GM18520 (cell line): ENCODE measurements at regions not wholly inside any gene's neighbourhood (a gene's known extent, or its start where the extent isn't known, plus 50 kb on each side); places are given as distances from the start of the nearest gene placed in this dataset.

ENCODE experiments used
- ATAC-seq: cut with Tn5 transposase; IDR thresholded peaks from one replicate; pipeline ENCODE4 v1.9.1; 2021; ENCODE audit not compliant: unreplicated experiment

DNA sequence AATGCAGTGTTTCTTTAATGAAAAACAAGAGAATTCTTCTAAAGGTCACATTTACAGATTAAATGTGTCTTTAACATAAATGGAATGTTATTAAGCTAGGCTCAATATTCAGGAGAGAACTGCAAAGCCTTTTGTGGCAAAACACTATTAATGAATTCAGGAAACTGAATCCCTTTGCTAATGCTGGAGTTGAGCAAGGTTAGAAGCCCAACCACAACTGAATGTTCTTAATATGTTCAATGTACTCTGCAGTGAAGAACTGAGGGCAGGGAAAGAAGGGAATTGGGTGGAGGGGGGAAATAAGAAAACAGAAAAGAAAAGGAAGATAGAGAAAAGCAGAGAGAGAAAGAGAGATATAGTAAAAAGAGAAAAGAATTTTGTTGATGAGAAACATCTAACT is 276.7 kb upstream of the TMEM161B start:
- ATAC-seq: no peak

GRCh38 chr5:88544671-88545070 is 276.0 kb upstream of the TMEM161B start:
- ATAC-seq: no peak

DNA sequence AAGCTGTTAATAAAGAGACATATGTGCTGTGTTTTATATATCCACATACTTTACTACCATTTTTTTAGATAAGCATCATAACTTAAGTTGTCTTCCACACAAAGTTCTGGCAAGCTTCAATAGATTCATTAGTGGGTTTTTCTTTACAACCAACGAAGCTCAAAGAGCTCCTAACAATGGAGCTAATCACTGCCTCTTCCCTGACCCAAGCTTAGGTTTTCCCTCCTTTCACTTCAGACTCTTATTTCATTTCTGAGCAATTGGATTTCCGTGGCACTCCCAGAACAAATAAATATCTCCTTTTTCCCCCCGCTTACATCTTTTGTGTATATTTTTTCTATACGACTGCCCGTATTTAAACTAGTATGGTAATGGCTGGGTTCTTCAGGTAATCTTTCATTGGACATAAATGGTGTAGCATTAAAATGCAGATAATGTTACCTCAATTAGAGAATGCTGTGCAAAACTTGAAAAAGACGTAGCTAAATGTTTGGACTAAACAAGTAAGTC is 275.5 kb upstream of the TMEM161B start:
- no peak for ATAC-seq

- ATAC-seq: no peak
Measured at GRCh38 chr5:88542786-88543185, 274.1 kb upstream of the TMEM161B start.

DNA sequence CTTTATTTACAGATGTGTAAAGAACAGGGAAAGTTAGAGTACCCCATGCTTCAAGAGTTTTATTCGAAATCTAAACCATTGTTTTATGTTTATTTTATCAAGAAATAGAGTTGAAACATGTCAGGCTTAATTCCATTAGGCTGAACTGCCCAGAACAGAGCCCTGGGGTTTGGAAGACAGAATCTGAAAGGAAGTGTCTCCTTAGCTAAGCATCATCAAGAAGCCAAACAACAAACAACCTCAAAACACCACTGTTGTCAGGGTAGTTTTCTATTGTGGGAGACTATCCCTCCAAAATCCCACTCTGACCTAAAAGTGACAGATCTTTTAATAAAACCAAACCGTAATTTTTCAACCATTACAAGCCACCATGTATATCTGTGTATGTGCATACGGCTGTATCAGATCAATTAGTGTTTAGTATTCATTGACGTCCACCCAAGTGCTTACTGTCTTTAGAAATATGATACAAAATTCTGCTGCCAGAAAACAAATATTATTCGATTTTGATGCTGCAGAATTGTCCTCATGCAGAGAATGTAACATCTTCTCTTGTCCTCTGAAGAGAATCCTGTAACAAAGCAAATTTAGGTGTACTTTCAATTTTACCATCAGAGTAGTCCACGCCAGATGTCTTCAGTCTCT is 271.9 kb upstream of the TMEM161B start:
- no peak for ATAC-seq

DNA sequence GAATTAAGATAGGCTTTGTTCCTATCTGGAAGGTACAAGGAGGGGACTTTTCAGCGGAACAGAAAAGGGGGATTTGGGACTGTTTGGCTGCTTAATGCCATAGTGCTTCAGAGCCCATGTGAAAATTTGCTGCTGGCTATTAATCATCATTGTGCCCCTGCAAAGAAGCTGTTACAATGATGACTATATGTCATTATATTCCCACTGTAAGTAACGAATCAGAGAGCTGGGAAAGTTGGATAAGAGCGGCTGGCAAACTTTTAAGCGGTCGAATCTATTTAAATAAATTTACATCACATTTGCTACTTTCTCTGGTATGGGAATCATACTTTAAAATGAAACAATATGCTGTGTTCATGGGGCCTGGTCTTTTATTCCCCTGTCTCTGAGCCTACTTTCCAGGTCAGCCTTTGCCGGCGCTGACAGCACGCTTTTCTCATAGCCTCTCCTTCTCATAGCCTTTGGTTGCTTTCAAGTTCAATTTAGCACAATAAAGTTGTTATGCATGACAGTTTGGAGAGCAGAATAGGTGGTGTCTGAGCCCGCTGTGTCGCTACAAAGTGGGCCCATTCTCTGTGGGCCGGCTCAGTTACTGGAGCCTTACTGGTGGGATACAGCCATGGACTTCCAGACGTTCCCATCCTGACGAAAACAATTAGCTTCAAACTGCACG is 271.2 kb upstream of the TMEM161B start:
- no peak for ATAC-seq

DNA sequence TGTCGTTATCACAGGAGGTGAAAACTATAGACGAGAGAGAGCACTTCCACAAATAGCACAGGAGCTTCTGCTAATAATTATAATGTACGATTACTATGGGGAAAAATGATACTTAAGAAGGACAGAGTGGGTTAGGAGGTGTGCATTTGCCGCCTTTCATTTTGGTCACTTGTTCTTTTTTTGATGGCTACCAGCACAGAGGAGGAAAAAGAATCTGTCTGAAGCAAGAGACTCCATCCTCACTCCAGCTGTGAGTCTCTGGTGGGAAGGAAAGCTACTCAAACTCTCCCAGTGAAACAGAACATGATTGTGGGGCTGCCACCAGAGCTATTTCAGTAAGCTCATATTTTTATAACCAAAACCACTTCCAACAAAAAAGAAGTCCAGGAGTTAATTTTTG is 270.4 kb upstream of the TMEM161B start:
- ATAC-seq: no peak

- no peak for ATAC-seq
Measured at GRCh38 chr5:88536146-88536545, 267.5 kb upstream of the TMEM161B start.

DNA sequence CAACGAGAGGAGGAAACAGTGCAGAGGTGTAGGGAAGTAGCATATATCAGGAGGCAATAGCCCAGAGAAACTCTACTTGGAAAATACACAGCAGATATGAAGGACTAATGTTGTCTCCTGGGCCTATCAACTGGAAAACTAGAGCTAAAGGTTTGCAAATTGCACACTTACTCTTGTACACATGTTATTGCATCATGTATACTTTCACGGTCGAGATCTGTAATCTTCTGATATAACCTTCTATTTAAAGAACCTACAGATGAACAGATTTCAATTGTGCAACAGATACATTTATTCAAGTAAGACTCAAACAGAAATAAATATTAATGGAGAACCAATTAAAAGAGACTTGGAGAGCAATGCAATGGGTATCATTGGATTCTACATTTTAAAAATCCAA is 256.3 kb upstream of the TMEM161B start:
- no peak for ATAC-seq

- ATAC-seq: no peak
Measured at GRCh38 chr5:88519066-88519465, 250.4 kb upstream of the TMEM161B start.

- ATAC-seq: no peak
Measured at GRCh38 chr5:88518131-88519016, 249.7 kb upstream of the TMEM161B start.

DNA sequence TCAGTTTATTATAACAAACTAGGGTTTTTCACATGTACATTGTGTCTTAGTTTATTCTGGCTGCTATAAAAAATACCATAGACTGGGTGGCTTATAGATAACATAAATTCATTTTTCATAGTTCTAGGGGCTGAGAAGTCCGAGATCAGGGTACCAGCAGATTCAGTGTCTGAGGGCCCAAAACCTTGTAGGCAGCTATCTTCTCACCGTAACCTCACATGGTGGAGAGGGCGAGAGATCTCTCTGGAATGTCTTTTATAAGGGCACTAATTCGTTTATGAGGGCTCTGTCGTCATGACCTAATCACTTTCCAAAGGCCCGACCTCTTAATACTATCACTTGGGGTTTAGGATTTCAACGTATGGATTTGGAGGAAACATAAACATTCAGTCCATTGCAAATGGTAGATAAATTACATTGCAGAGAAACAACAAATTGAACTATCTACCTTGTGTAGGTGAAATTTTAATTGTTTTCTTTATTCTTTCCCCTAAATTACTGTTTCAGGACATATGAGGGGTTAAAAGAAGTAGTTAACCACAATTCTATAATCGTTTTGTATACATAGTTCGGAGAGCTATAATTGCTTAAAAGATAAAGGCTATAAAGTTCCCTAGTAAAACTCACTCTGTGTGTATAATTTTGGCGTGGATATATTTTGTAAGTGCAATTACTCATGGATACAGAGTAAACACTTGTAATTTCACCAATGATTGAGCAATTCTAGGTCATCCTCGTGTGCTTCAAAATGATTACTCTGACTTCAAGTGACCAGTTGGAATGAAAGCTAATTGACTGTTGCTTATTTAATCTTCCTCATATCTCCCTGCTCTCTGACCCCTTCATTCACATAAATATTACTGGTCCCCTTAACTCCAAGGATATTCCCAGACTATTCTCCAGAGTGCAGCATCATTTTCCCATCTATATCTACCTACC is 247.5 kb upstream of the TMEM161B start:
- ATAC-seq: no peak

DNA sequence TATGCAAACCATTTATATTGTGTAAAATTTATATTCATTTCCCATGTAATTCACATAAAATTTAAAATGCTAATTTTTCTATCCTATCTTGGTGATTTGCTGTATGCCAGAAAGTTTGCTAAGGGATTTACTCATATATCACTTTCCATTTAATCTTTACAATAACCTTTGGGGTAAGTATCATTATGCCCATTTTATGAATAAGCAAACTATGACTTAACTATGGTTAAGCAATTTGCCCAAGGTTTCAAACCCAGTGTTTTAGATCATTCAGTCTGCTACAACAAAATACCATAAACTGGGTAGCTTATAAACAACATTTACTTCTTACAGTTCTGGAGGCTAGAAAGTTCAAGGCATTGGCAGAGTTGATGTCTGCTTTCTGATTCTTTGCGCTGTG is 246.4 kb upstream of the TMEM161B start:
- ATAC-seq: no peak

GRCh38 chr5:88509403-88509802 is 240.8 kb upstream of the TMEM161B start:
- no peak for ATAC-seq

- no peak for ATAC-seq
Measured at GRCh38 chr5:88507261-88507660, 238.6 kb upstream of the TMEM161B start.

DNA sequence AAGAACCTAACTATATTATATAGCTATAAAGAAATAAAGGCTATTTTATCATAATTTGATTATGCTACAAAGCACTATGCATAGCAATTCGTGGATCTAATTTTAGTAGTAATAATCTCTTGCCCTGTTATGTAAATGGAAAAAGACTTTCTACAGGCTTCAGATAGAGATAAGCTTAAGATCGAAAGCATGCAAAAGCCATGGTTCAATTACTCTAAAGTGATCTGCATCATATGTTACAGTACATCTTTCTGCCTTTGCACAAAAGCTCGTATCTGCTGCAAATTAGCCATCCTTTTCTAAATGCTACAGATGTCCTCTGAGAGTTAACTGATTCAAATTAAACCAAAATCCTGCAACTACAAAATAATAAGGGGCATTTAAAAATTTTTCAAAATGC is 234.8 kb upstream of the TMEM161B start:
- ATAC-seq: no peak

GRCh38 chr5:88503041-88503345 is 234.3 kb upstream of the TMEM161B start:
- ATAC-seq: no peak

DNA sequence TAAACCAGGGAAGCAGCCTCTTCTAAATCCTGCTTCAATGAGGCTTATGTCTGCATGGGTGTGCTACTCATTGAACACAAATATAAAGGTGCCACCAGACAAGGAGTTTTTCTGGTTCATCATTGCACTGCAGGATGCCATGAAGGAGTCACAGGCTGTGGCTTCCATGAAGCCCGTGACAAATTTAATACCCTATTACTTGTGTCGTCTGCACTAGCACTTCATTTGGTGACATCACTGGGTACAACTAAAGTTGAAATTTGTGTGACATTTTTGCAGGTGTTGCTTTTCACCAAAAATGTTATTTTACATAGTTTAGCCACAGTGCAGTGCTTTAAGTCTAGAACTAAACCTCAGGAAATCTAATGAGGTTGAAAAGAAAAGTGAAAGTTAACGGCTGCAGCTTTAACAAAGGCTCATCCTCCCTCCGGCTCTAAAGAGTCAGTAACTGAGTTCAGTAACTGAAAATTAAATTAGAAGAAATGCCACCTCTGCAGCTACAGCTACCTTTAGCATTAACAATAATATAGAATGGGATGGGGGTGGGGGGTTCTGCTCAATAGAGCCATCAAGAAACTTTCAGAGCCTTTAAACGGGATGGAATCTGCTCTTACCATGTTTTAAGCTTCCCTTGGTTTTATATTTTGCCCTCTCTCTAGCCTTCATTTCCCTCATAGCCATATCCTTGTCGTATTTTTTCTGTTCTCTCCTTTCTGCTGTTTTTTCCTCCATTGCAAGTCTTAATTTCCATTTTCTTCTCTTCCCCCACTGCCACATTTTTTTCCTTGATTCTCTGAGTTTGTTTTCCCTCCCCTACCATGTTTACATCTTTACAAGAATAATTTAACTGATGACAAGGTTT is 233.8 kb upstream of the TMEM161B start:
- peak; percentile 74 for ATAC-seq

GRCh38 chr5:88495810-88496209 is 227.2 kb upstream of the TMEM161B start:
- ATAC-seq: no peak

DNA sequence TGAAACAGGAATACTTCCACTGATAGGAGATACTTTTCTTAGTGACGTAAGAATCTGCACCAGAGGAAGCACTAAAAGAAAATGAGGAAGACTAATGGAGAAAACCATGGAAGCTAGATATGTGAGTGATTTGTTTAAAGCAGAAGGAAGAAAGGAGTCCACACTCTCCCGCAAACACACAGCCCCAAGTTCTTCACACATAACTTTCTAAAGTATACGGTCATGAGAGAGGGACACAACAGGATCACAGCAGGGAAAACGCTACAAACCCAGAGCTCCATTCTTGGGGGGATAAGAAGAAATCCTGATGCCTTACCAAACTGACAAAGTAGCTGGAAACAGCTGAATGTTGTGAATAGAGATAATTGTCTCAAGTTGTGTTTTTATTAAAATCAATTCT is 222.2 kb upstream of the TMEM161B start:
- ATAC-seq: no peak
